SKM-1 treated with dmso at 0.1 percent for 144 hours (cell line): ENCODE measurements at regions not wholly inside any gene's neighbourhood (a gene's known extent, or its start where the extent isn't known, plus 50 kb on each side); places are given as distances from the start of the nearest gene placed in this dataset.

Source experiments
- DNase-seq: peaks from one replicate; lab custom pipeline; 2025; ENCODE audit not compliant: unreplicated experiment; lab: John Stamatoyannopoulos, UW

DNA sequence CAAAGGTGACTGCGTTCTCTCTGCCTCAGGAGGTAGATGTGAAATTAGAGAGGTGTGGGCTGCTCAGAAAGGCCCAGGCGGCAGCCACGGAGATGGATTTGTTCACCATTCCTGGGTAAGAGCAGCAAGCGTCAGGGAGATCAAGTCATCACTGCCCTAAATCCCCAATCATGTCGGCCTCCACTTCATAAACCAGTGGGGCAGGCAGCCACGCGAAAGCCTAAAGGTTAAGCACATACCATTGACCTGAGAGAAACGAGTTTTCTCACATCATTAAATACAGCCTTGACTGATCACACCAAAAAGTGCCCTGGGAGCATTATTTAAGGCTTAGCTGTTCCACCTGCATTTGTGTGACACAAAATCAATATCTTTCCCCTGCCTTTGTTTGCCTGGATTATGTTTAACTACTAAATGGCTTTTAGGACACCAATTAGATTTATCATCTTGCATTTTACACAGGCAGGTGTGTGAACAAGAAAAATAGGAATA is 50.7 kb upstream of the FOXB1 start:
- no peak for DNase-seq

DNA sequence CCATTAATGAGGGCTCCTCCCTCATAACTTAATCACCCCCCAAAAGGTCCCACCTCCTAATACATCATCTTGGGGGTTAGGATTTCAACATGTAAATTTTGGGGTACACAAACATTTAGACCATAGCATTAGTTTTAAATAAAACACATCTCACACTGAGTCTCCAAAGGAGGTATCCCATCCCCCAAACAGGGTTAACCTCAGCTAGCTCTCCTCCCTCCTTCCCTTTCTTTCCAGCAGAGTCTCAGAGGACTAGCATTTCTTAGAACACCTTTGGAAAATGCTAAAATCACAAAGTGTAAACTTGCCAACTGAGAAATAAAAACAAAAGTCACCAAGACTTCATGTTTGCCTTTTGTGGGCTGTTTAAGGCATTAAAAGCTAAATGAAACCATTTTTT is 51.2 kb upstream of the FOXB1 start:
- DNase-seq = no peak

DNA sequence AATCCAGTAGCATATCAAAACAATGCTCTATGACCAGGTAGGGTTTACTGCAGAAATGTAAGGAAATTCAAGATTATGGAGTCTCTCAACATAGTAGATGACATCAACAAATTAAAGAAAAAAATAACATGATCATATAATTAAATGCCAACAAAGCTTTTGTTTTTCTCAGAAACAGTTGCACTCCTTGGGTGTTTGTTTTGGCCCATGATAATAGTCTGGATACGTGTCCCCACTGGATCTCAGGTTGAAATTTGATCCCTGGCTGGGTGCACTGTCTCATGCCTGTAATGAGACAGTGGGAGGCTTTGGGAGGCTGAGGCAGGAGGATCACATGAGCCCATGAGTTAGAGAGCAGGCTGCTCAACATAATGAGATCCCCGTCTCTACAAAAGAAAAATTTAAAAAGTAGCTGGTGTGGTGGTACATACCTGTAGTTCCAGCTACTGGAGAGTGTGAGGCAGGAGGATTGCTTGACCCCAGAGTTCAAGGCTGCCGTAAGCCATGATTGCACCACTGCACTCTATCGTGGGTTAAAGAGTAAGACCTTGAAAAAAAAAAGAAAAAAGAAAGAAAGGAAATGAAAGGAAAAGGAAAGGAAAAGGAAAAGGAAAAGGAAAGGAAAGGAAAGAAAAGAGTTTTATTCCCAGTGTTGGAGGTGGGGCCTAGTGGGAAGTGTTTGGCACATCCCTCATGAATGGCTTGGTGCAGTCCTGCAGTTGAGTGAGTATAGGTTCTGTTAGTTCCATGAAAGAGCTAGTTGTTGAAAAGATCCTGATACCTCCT is 53.3 kb upstream of the FOXB1 start:
- no peak for DNase-seq

DNA sequence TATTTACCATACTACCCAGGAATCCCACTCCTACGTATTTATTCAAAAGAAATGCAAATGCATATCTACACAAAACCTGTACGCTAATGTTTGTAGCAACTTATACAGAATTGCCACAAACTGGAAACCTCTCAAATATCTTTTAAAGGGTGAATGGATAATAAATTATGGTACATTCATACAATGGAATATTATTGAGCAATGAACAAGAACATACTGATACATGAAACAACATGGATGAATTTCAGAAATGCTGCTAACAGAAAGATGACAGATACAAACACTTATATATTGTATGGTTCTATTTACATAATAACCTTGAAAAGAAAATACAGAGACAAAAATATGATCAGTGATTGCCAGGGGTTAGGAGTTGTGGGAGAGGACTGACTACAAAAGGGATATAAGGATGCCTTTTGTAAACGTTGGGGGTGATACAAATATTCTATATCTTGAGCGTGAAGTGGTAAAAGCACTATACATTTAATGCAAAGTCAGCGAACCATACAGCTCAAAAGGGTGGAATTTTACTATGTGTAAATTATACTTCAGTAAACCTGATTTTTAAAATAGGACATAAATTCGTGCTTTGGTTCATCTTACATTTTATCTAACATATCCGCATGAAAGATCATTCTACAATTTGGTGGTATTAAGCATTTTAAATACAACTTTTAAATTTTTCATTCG is 55.0 kb upstream of the FOXB1 start:
- no peak for DNase-seq

DNA sequence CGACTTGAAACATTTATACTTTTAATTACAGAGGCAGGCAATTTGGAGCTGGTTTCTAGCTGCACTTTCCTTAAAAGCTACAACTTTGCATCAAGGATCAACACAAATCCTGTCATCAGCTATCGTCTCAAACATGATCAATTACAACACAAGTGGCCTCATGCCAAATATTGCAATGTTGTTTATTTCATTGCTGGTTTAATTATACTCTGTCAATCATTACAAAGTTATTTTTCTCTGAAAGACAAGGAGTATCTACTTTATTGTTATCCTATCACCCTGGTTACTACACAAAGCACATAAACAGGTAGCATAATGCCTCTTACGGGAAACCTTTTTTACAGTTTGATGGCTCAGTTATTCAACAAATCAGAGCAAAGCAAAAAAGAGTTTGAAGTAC is 58.0 kb upstream of the FOXB1 start:
- no peak for DNase-seq

DNA sequence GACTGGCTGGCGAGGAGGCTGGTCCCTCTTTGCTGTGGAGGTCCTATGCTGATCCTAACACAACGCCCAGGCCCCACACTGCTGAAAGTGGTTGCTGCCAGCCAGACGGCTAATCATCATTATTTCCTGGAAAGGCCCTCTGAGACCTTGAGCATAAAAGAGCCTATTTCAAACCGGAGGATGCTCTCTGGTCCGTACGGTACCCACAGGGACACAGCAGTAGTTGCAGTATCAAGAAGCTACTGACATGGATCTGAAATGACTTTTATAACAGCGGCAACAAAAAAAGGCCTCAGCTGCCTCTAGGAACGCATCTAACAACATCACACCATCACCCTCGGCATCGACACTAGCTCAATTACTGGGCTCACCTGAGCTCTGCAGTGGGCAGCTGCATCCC is 59.1 kb upstream of the FOXB1 start:
- DNase-seq = no peak

DNA sequence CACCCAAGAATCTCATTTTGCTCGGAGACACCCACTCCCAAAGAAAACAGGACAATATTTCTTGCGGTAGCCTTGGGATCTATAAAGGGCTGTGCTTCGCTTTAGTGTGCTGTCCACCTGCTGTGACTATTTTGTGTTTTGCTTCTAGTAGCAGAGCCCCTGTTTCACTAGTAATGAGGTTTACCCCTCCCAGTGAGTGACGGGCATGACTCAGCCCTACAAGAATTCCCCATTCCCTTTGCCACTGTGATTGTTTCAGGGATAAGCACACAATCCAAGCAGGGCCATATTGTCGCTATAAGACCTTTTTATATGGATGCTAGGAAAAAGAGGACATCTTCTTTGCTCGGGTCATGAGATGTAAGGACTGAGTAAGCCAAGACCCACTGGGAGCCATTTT is 62.5 kb upstream of the FOXB1 start:
- DNase-seq = no peak

DNA sequence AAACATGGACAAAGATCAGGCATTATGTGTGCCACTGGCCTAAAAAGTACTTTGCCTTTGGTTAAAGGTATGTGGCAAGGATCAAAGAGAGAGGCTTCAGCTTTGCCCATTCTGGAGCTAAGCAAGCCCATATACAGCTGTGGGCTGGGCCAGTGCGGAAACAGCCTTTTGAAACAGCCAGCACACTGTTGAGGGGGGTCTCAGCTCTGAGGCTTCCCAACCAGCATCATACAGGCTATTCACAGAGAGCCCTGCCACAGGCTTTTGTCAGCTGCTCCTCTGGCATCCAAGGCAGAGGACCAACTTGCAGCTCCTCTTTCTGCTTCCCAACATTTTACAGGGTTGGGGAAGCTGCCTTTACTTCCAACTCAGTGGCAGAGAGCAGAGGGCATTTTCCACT is 63.2 kb upstream of the FOXB1 start:
- no peak for DNase-seq

DNA sequence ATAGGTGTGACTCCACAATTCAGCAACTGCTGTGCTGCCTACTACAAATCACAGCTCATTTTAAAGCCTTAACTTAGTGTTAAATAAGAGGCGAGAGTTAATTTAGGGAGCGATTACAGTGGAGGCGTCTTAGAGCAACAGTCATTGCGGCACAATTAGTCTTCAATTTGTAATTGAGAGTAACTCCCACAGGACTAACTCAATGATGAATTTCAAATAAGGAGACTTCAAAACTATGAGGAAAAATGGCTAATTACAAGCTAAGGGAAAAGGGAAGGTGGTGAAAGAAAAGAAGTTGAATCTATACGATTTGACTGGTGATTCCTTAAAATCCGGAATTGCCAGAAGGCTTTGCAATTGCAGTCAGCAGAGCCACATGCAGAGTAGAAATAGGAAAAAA is 63.7 kb upstream of the FOXB1 start:
- DNase-seq = no peak

DNA sequence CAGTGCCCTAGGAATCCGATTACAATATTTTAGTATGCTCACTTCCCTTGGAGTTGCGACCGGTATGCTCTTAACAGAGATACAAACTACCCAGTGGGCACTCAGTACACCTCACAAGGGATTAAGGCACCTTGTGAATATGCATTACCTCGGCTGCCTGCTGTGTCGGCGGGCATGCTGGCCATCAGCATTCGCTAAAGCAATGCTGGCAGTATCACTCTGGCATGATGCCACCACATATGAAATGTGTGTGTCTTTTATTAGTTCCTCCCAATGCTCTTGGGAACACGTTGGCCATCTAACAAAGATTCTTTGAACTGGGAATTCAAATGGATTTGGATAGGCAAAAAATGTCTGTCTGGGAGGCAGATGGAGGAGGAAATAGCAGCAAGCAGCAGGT is 67.4 kb upstream of the FOXB1 start:
- DNase-seq = no peak

DNA sequence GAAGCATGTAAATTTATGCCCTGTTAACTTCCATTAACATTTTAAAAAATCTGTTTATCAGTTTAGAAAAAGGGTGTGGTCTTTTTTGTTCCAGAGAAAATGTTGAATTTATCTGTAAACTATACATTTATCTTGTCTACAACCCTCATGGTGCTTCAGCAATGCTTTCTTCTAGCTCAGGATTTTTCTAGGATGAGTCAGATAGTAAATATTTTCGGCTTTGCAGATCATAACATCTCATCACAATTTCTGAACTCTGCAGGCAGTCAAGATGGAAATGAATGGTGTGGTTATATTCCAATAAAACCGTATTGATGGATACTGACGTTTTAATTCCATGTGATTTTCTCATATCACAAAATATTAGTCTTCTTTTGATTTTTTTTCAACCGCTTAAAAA is 70.5 kb upstream of the FOXB1 start:
- no peak for DNase-seq

DNA sequence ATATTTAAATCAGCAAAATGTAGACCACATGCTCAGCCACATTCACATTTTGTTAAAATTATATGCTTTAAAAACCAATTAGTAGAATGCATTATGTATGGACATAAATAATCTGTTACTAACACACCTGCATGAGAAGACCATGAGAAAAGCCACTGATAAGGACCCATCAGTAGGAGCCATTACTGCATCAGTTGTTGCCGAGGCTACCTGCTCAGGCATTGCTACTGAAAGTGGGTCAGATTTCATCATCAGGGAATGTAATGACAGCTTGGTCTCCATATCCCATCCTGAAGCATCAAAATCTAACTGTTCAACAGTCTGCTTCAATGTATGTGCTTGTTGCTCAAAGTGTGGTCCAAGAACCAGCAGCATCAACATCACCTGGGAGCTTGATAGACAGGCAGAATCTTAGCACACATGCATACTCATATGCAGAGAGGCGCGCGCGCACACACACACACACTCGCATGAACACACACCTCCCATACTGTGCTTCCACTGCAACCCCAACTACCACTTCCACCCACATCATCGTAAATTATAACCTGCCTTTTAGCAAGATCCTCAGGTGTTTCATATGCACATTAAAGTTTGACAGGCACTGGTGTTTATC is 72.4 kb upstream of the FOXB1 start:
- DNase-seq = no peak

DNA sequence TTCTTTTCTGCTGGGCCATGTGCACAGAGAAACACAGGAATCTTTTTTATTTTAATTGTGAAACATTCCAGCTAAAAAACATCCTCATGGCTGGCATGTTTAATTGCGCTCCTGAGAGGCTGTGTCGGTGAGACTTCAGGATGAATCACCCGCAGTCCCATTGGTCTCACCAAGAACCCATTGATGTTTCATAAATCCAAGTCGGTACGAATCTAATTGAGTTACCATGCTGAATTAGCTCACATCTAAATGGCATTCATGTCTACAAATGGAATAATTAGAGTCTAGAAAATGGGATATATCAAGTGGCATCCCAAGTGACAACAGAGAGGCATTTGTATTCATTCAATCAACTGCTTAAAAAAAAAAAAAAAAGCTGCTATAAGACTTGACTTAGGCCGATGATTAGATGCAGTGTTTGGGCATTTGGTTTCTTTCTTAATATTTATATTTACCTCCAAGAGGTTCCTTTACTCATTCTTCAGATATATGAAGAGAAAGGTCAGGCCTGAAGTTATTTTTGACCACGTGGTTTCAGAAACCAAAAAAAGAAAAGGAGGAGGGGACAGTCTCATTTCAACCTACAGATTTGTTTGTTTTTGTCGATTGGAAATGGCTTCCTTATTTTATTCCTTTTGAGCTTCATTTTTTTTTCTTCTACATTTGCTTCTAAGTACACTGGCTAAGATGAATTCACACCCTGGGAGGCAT is 79.1 kb upstream of the FOXB1 start:
- DNase-seq = no peak

DNA sequence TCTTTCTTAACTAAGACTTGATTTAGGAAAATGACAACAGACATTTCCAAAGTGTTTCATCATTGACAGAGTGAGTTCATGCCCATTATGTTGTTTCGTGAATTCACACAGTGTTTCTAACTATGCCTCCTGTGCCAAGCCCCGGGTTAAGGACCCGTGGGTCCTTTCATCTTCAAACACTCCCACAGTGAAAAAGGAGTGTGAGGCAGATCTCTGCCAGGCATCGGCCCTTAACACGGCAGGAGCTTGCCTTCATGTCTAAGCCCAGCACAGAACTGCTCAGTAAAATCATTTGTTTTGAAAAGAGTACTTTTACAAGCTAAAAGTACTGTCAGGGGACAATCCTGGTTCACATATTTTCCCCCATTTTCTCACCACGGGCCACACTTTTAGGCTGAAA is 80.0 kb upstream of the FOXB1 start:
- no peak for DNase-seq

DNA sequence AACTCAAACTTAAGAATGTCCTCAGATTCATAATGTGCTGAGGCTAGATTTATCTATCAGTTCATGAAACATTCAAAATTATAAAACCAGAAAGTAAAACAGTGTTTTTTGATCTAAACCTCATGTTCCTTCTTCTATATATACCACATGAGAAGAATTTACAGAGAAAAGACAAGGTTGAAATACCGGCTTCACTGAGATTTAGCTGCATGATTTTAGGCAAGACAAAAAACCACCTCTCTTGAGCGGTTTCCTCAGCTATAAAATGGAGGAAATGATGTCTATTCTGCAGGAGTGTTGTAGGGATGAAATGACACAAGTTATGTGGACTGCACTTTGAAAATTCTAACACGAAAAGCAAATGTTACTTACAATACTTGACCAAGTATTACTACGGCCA is 80.6 kb upstream of the FOXB1 start:
- DNase-seq = no peak

DNA sequence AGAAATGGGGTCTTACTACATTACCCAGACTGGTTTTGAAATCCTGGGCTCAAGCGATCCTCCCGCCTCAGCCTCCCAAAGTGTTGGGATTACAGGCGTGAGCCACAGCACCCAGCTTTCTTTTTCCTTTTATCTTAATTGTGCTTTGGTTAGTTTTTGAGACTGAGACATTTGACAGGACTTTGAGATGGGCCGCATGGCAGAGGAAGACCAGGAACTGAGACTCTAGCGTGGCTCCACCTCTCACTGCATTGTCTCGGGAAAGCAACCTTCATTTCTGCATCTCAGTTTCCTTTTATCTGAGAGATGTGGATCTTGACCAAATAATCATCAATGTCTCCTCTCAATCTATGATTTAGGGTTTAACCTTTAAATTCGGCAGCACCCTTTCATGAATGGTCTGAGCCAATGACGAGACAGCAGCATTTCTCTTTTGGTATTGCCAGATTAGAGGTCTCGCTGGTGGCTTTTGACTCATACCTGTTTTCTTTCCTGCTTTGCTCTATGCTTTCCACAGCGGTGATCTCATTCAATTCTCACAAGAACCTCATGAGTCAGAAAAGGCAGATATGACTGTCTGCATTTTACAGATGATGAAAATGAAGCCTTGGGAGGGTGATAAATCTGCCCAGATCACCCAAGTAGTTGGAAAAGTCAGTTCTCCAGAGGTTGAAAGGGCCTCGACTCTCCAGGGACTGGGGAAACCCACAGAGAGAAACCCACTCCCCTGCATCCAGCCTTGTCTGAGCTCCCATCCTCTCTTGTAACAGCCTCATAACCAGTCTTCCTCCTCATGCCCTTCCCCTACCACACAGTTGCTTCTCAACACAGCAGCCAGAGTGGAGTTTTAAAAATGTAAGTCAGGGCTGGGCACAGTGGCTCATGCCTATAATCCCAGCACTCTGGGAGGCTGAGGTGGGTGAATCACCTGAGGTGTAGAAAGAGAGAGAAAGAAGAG is 84.8 kb upstream of the FOXB1 start:
- no peak for DNase-seq

DNA sequence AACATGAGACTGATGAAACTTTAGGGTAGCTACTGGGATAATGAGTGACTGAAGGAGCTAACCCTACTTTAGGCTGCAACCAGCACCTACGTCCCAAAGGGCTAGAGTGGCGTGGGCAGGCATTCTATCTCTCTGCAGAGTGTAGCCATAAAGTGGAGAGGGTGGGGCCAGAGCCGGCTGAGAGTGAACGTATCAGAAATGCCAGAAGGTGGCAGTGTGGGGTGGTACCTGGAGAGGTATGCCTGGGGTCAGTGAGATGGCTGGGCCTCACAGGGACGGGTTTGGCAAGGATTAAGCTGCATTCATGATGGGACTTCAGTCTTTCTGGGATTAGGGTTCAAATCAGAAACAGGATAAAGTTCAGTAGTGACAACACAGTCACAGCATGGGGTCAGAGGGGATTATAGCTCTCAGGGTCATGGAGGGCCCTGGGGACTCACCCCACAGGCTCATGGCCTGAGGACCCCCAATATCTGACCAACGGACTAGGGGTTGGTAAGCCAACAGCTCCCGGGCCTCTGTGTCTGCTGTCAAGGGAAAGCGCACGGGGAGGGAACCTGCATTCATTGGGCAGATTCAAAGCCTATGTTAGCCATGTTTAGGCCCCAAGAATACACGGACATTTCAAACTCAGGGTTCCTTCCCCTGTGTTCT is 86.5 kb upstream of the FOXB1 start:
- peak; percentile 50 for DNase-seq

DNA sequence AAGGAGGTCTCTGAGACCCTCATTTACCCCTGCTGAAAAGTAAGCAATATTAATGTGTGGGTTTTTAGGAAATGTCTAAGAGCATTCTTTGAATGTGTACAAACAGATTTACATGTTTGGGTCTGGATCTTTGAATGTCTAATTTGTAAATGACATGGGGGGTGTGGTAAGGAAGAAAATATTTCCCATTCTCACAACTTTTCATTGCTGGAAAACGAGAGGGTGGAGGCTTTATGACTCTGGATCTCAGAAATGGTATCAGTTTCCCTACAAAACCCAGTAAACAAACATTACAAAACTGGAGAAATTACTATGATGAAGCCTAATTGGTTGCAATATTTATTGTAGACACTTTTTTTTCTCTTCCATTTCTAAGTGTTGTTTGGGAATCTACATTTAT is 98.1 kb upstream of the FOXB1 start:
- DNase-seq = no peak

DNA sequence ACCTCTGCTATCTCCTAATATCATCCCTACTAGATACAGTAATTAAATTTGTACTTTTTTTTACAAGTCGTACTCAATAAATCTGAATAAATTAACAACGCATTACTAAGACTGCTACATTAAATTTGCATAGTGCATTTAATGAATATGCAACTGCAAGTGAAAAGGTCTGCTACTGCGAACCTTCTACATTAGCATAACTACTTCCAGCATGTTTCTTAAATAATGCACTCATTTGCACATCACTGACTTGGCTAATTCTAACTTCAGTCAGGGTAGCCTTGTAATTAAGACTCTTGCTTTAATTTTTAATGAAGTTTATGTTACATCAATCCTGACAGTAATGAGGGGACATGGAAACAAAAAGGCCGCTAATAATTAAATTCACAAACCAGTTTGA is 98.9 kb upstream of the FOXB1 start:
- no peak for DNase-seq
